ENCODE measurements at regions not wholly inside any gene's neighbourhood (a gene's known extent, or its start where the extent isn't known, plus 50 kb on each side); places are given as distances from the start of the nearest gene placed in this dataset.

- TF ChIP-seq CTCF (IDR thresholded peaks at IDR 0.05; ENCODE audit: extremely low read depth, missing control alignments) = no peak
- no peak for DNase-seq (ENCODE audit: low spot score)
These were observed 146.0 kb upstream of the RTL1 start for GRCh38 chr14:101049511-101049910.

- no peak for TF ChIP-seq CTCF (IDR thresholded peaks at IDR 0.05; ENCODE audit: extremely low read depth, missing control alignments)
- DNase-seq (ENCODE audit: low spot score) = no peak
These were observed 146.4 kb upstream of the RTL1 start for GRCh38 chr14:101049942-101050341.

- no peak for DNase-seq (ENCODE audit: low spot score)
- no peak for TF ChIP-seq CTCF (IDR thresholded peaks at IDR 0.05; ENCODE audit: extremely low read depth, missing control alignments)
These were observed 147.5 kb upstream of the RTL1 start for GRCh38 chr14:101050901-101051490.

- no peak for TF ChIP-seq CTCF (IDR thresholded peaks at IDR 0.05; ENCODE audit: extremely low read depth, missing control alignments)
- DNase-seq (ENCODE audit: low spot score) = no peak
These were observed 151.1 kb upstream of the RTL1 start for GRCh38 chr14:101054671-101055070.

- no peak for DNase-seq (ENCODE audit: low spot score)
- no peak for TF ChIP-seq CTCF (IDR thresholded peaks at IDR 0.05; ENCODE audit: extremely low read depth, missing control alignments)
These were observed 151.7 kb upstream of the RTL1 start for GRCh38 chr14:101055106-101055662.

GRCh38 chr14:101055776-101056374, 152.4 kb upstream of the RTL1 start:
- TF ChIP-seq CTCF (IDR thresholded peaks at IDR 0.05; ENCODE audit: extremely low read depth, missing control alignments) = no peak

GRCh38 chr14:101056446-101056845, 152.9 kb upstream of the RTL1 start:
- no peak for TF ChIP-seq CTCF (IDR thresholded peaks at IDR 0.05; ENCODE audit: extremely low read depth, missing control alignments)

More at GRCh38 chr14:101055776-101056374, 152.4 kb upstream of the RTL1 start:
- DNase-seq (ENCODE audit: low spot score) = no peak

More at GRCh38 chr14:101056446-101056845, 152.9 kb upstream of the RTL1 start:
- DNase-seq (ENCODE audit: low spot score) = no peak

All from GM20000 (cell line).